Astrocyte (in vitro differentiated cells and primary cell): ENCODE measurements at regions not wholly inside any gene's neighbourhood (a gene's known extent, or its start where the extent isn't known, plus 50 kb on each side); places are given as distances from the start of the nearest gene placed in this dataset.

ENCODE experiments used
- EZH2 ChIP-seq: IDR thresholded peaks from 2 replicates; pipeline ENCODE4 v1.6.1; 2012; ENCODE audit warnings: mild to moderate bottlenecking, low read length, inconsistent platforms; ENCODE audit not compliant: insufficient read depth
- TF ChIP-seq, protein P1 (sequence below): IDR thresholded peaks from 2 replicates; pipeline ENCODE4 v1.5.1; 2011; ENCODE audit warnings: low read depth, mild to moderate bottlenecking, inconsistent platforms, low read length, moderate library complexity; ENCODE audit not compliant: insufficient read depth

DNA sequence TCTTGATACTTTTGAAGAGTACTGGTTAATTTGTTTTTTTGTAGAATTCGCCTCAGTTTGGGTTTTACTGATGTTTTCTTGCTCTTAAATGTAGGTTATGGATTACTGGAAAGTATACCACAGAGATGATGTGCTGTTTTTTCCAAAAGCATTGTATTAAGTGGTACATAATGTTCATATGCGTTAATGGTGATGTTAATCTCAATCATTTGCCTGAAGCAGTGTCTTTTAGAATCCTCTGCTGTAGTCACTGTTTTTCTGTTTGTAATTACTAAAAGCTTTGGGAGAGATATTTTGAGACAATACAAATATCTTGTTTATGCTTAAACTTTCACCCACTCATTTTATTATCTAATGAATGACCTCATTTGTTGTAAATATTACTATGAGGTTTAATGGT lies 163.4 kb upstream of the LRP1B start:
- TF ChIP-seq, protein P1, sequence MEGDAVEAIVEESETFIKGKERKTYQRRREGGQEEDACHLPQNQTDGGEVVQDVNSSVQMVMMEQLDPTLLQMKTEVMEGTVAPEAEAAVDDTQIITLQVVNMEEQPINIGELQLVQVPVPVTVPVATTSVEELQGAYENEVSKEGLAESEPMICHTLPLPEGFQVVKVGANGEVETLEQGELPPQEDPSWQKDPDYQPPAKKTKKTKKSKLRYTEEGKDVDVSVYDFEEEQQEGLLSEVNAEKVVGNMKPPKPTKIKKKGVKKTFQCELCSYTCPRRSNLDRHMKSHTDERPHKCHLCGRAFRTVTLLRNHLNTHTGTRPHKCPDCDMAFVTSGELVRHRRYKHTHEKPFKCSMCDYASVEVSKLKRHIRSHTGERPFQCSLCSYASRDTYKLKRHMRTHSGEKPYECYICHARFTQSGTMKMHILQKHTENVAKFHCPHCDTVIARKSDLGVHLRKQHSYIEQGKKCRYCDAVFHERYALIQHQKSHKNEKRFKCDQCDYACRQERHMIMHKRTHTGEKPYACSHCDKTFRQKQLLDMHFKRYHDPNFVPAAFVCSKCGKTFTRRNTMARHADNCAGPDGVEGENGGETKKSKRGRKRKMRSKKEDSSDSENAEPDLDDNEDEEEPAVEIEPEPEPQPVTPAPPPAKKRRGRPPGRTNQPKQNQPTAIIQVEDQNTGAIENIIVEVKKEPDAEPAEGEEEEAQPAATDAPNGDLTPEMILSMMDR: no peak
- TF ChIP-seq EZH2: no peak
